Retinal pigment epithelial cell (primary cell): ENCODE measurements at regions not wholly inside any gene's neighbourhood (a gene's known extent, or its start where the extent isn't known, plus 50 kb on each side); places are given as distances from the start of the nearest gene placed in this dataset.

Source experiments
- DNase-seq: peaks from one replicate; pipeline ENCODE4 v3.0.0-alpha.2; 2010; ENCODE audit warnings: low read depth
- H3K4me3 ChIP-seq: 2 replicates; pipeline ENCODE4 v1.5.1; 2011; ENCODE audit warnings: mild to moderate bottlenecking, low read length, control low read depth, moderate library complexity
- CTCF ChIP-seq: conservative IDR thresholded peaks from 2 replicates; pipeline ENCODE4 v1.5.1; 2011; ENCODE audit warnings: low read depth, low read length, control low read depth, inconsistent platforms

DNA sequence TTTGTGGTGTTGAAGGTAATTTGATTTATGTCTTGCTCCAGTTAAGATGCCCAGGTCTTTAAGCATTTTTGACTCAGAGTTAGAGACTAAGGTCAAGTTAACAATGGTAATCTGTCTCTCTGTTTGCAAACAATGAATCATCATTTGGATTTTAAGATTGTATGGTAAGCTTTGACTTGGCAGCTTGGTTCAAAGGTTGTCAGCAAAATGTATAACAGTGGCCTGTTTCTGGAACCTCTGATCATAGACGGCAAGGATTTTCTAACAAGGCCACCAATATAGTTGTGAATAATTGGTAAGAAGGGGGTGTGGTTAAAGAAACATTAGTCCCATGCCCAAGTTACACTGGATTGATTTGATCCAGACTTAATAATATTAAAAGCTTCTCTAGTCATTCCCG, 775.2 kb upstream of the GOLIM4 start:
- H3K4me3 ChIP-seq = no peak overlapping the region
- no peak for DNase-seq
- TF ChIP-seq CTCF = no peak

DNA sequence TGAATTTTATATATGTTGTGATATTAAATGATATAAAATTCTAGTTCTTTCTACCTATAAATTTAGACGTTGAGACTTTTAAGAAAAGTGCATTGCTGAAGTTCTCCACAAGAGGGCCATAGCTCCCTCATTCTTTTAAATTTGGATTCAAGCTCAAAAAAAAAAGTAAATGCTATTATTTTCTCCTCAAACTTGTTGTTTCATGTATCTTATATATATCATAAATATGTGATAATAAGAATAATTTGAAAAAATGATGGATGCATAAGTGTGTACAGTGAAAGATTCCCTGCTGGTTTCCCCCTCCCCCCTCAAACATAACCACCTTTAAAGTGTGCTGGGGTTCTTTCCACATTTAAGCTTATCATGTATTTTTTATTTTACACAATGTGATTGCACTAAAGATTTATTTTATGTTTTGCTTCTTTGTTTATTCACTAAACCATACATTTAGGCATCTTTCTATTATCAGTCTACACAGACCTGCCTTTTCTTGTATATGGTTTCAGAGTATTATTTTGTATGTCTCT, 769.4 kb upstream of the GOLIM4 start:
- peak; percentile 79 for TF ChIP-seq CTCF
- no peak for DNase-seq
- H3K4me3 ChIP-seq = no peak overlapping the region

GRCh38 chr3:168864107-168865021, 768.6 kb upstream of the GOLIM4 start:
- no peak for DNase-seq
- no peak for TF ChIP-seq CTCF
- peak overlapping the region; percentile 22 for H3K4me3 ChIP-seq

DNA sequence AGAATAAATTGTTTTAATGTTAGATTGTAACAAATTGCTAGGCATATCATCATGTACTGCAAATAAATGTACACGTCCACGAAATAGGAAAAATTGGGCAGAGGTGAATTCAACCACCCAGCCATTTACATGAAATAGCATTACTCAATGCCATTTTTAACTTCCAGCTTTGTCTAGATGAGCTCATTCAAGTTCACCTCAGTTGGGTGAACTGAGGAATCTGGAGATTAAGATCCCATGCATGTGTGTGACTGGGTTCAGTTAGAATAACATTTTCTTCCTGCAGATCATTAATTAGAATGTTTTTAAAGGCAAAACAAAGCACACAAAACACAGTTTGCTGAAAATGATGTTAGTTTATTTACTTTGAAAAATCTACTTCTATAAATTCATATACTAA, 767.8 kb upstream of the GOLIM4 start:
- H3K4me3 ChIP-seq = no peak overlapping the region
- DNase-seq = no peak
- no peak for TF ChIP-seq CTCF

DNA sequence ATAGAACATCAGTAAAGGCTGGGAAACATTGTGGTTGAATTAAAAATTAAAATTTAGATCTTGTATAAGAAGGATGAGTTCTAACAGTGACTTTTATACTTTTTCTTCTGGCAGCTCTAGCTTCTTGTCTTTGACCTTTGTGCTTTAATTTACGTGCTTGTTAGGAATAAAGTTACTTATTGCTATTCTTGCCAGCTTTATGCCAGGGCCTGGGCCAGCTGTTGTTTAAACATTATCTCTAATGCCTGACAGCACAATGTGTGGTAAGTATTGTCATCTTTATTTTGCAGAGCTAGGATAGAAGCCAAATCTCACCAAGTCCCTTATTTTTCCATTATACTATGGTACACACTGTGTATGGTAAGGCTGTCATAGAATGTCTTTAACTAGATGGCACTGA, 766.7 kb upstream of the GOLIM4 start:
- no peak for TF ChIP-seq CTCF
- DNase-seq = no peak
- H3K4me3 ChIP-seq = no peak overlapping the region

GRCh38 chr3:168860592-168860991, 764.9 kb upstream of the GOLIM4 start:
- no peak for TF ChIP-seq CTCF
- no peak for DNase-seq
- no peak overlapping the region for H3K4me3 ChIP-seq

GRCh38 chr3:168860028-168860427, 764.3 kb upstream of the GOLIM4 start:
- no peak for DNase-seq
- no peak for TF ChIP-seq CTCF
- no peak overlapping the region for H3K4me3 ChIP-seq
